Tibial artery (tissue), 4 donors: ENCODE measurements at regions not wholly inside any gene's neighbourhood (a gene's known extent, or its start where the extent isn't known, plus 50 kb on each side); places are given as distances from the start of the nearest gene placed in this dataset.

Source experiments
- DNase-seq, 2 donors: peaks; one replicate each; pipeline ENCODE4 v3.0.0-alpha.2; 2019
- H3K27ac ChIP-seq, 2 donors: fragments of 200-600 bp; sonication (generic) in 1 of 2; 1 replicate in 1 of 2; 2 replicates in 1 of 2; pipeline ENCODE4 v1.5.1; 2018 to 2019; ENCODE audit warnings: mild to moderate bottlenecking in 1 of 2
- H3K27me3 ChIP-seq, 2 donors: fragments of 200-600 bp; sonication (generic) in 1 of 2; one replicate each; pipeline versions ENCODE4 v1.5.1 to v1.6.0; 2016 to 2019
- H3K36me3 ChIP-seq, 3 donors: fragments of 200-600 bp; sonication (generic) in 2 of 3; one replicate each; pipeline ENCODE4 v1.5.1; 2016 to 2019; ENCODE audit warnings: mild to moderate bottlenecking in 2 of 3
- H3K4me1 ChIP-seq, 4 donors: fragments of 200-600 bp; sonication (generic) in 2 of 4; 1 replicate in 3 of 4; 2 replicates in 1 of 4; pipeline ENCODE4 v1.5.1; 2016 to 2019
- H3K4me3 ChIP-seq, 2 donors: fragments of 200-600 bp; sonication (generic) in 1 of 2; 1 replicate in 1 of 2; 2 replicates in 1 of 2; pipeline ENCODE4 v1.5.1; 2018 to 2019; ENCODE audit warnings: mild to moderate bottlenecking in 2 of 2
- H3K9me3 ChIP-seq, 3 donors: fragments of 200-600 bp; sonication (generic) in 1 of 3; one replicate each; pipeline ENCODE4 v1.5.1; 2016 to 2019
- intact Hi-C: fragments of 100-400 bp; cut with DNase I; formaldehyde crosslinking; loops from one replicate; pipeline ENCODE4 v1.15.0; 2023; ENCODE audit warnings: low total_unique reads
- TF ChIP-seq, protein P1 (sequence below), 2 experiments: fragments of 200-600 bp in 1 of 2; fragments of 450-650 bp in 1 of 2; IDR thresholded peaks; one replicate each; pipeline ENCODE4 v1.5.1; 2017 to 2019; ENCODE audit warnings: antibody characterized with exemption in 2 of 2, mild to moderate bottlenecking in 1 of 2, moderate library complexity in 1 of 2

DNA sequence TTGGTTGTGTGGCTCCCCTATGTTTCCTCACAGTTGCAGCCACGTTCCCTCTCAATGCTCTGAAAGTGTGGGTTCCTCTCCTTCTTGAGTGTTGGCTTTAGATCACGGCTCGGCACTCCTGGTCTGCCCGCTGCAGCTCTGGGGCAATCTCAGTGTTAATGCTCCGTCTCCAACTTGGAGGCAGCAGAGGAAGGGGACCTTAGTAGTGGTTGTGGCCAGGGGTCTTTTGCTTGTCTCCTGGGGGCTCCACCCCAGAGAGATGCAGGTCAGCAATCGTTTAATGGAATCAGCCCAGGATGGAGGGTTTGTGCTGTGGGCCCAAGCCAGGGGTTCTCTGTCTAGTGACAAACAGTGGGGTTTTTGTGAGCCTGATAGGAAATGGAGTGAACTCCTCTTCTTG lies 849.4 kb upstream of the DIAPH2 start:
- TF ChIP-seq, protein P1, sequence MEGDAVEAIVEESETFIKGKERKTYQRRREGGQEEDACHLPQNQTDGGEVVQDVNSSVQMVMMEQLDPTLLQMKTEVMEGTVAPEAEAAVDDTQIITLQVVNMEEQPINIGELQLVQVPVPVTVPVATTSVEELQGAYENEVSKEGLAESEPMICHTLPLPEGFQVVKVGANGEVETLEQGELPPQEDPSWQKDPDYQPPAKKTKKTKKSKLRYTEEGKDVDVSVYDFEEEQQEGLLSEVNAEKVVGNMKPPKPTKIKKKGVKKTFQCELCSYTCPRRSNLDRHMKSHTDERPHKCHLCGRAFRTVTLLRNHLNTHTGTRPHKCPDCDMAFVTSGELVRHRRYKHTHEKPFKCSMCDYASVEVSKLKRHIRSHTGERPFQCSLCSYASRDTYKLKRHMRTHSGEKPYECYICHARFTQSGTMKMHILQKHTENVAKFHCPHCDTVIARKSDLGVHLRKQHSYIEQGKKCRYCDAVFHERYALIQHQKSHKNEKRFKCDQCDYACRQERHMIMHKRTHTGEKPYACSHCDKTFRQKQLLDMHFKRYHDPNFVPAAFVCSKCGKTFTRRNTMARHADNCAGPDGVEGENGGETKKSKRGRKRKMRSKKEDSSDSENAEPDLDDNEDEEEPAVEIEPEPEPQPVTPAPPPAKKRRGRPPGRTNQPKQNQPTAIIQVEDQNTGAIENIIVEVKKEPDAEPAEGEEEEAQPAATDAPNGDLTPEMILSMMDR (IDR thresholded peaks at IDR 0.05), result no peak
- intact Hi-C loops, result no loop called here
- no peaks in the 10 kb centered on the region for H3K36me3 ChIP-seq
- H3K9me3 ChIP-seq, result no peaks in the 10 kb centered on the region
- no peaks in the 10 kb centered on the region for H3K27me3 ChIP-seq
- H3K27ac ChIP-seq, result no peak overlapping the region
- no peaks in the 10 kb centered on the region for H3K4me1 ChIP-seq
- no peak for DNase-seq
- H3K4me3 ChIP-seq, result no peak overlapping the region

- TF ChIP-seq, protein P1 (IDR thresholded peaks at IDR 0.05), result no peak
- Histone ChIP-seq H3K27ac (no peak overlapping the region), H3K36me3 (no peaks in the 10 kb centered on the region), H3K4me3 (no peak overlapping the region), H3K9me3 (no peaks in the 10 kb centered on the region), H3K4me1 (no peaks in the 10 kb centered on the region), H3K27me3 (no peaks in the 10 kb centered on the region)
- DNase-seq, result no peak
- intact Hi-C loops, result no loop called here
These were observed 848.1 kb upstream of the DIAPH2 start for GRCh38 chrX:95836517-95836916.

DNA sequence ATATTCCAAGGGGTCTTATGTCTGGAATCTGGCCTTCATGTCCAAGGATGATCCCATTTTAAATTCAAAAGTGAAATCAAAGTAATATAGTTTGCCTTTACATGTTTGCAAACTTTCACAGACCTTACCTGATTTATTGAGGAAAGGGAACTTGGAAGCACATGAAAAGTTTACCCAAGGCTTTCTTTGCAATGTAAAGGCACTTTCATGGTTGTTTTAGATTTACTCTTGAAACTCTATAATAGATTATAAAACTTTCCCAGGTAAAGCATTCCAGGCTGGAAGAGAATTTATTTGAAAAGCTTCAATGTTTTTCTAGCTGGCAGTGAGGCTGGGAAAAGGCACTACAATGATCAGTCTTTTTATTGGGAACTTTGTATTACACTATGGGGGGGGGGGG lies 842.8 kb upstream of the DIAPH2 start:
- Histone ChIP-seq H3K36me3 (no peaks in the 10 kb centered on the region), H3K4me1 (no peaks in the 10 kb centered on the region), H3K9me3 (no peaks in the 10 kb centered on the region), H3K27ac (no peak overlapping the region), H3K4me3 (no peak overlapping the region), H3K27me3 (no peaks in the 10 kb centered on the region)
- TF ChIP-seq, protein P1 (IDR thresholded peaks at IDR 0.05), result no peak
- intact Hi-C loops, result no loop called here
- no peak for DNase-seq

- no peak for DNase-seq
- TF ChIP-seq, protein P1 (IDR thresholded peaks at IDR 0.05), result no peak
- Histone ChIP-seq H3K36me3 (no peaks in the 10 kb centered on the region), H3K4me1 (no peaks in the 10 kb centered on the region), H3K27me3 (no peaks in the 10 kb centered on the region), H3K4me3 (no peak overlapping the region), H3K27ac (no peak overlapping the region), H3K9me3 (peaks cover 0 to 6% (median 4%) of the 10 kb centered on the region in 3 donors)
- intact Hi-C loops, result no loop called here
These were observed 824.5 kb upstream of the DIAPH2 start for GRCh38 chrX:95860127-95860526.

DNA sequence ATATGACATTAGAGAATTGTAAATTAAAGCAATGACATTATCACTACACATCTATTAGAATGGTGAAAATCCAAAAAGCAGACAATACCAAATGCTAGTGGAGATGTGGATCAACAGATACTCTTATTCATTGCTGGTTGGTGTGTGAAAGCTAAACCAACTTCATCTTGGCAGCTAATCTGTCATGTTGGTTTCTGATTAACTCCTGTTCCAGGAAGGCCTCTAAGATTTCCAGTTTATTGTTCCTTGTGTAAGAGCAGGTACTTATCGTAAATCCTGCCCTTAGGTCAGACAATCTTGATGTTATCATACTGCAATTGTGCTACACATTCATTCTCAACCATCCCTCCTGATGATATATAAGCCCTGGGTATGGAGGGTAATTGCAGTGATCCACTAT lies 809.0 kb upstream of the DIAPH2 start:
- TF ChIP-seq, protein P1 (IDR thresholded peaks at IDR 0.05), result no peak
- H3K27ac ChIP-seq, result no peak overlapping the region
- intact Hi-C loops, result no loop called here

GRCh38 chrX:95878874-95879273 lies 805.8 kb upstream of the DIAPH2 start:
- no peaks in the 10 kb centered on the region for H3K36me3 ChIP-seq
- H3K4me1 ChIP-seq, result no peaks in the 10 kb centered on the region
- intact Hi-C loops, result no loop called here
- TF ChIP-seq, protein P1 (IDR thresholded peaks at IDR 0.05), result no peak
- no peak for DNase-seq
- no peaks in the 10 kb centered on the region for H3K9me3 ChIP-seq
- H3K27ac ChIP-seq, result no peak overlapping the region
- no peaks in the 10 kb centered on the region for H3K27me3 ChIP-seq
- H3K4me3 ChIP-seq, result no peak overlapping the region

More for the DNA sequence above, 809.0 kb upstream of the DIAPH2 start:
- Histone ChIP-seq H3K4me1 (no peaks in the 10 kb centered on the region), H3K27me3 (no peaks in the 10 kb centered on the region), H3K9me3 (no peaks in the 10 kb centered on the region), H3K4me3 (no peak overlapping the region), H3K36me3 (no peaks in the 10 kb centered on the region)
- no peak for DNase-seq
